Spinal cord (tissue), 9 donors: ENCODE measurements at regions not wholly inside any gene's neighbourhood (a gene's known extent, or its start where the extent isn't known, plus 50 kb on each side); places are given as distances from the start of the nearest gene placed in this dataset.
"Not testable (repeated sequence)": the region's sequence is repeated elsewhere in the genome, so short reads cannot be mapped to it uniquely, and the experiment has no call there.

Source experiments
- DNase-seq, 6 donors: peaks; one replicate each; pipeline versions ENCODE4 v3.0.0 to v3.0.0-alpha.2; 2013 to 2015; ENCODE audit warnings: low spot score in 6 of 6, low read depth in 4 of 6
- H3K27ac ChIP-seq: one replicate; pipeline ENCODE4 v1.5.1; 2013; ENCODE audit warnings: low read depth, low read length, control low read depth
- H3K27me3 ChIP-seq: one replicate; pipeline ENCODE4 v1.6.1; 2013; ENCODE audit warnings: low read length; ENCODE audit not compliant: control insufficient read depth, insufficient read depth
- H3K36me3 ChIP-seq: one replicate; pipeline ENCODE4 v1.6.1; 2013; ENCODE audit warnings: low read length; ENCODE audit not compliant: control insufficient read depth, insufficient read depth
- H3K4me1 ChIP-seq: one replicate; pipeline ENCODE4 v1.6.1; 2013; ENCODE audit warnings: low read length; ENCODE audit not compliant: control insufficient read depth, insufficient read depth
- H3K4me3 ChIP-seq: one replicate; pipeline ENCODE4 v1.5.1; 2013; ENCODE audit warnings: low read depth, low read length, control low read depth
- H3K9me3 ChIP-seq: one replicate; pipeline ENCODE4 v1.6.1; 2013; ENCODE audit warnings: low read length; ENCODE audit not compliant: control insufficient read depth, insufficient read depth
- WGBS: methylation state at CpG from one replicate; pipeline ENCODE4 v1.1.5; 2013; ENCODE audit warnings: missing lambda C conversion rate; ENCODE audit not compliant: insufficient coverage; 5-methylcytosine and 5-hydroxymethylcytosine counted together
- donor health status: healthy.

GRCh38 chr2:139457873-139458272 is 677.7 kb upstream of the NXPH2 start:
- H3K4me1 ChIP-seq, result no peaks in the 10 kb centered on the region
- peak in 2 of 6 donors; percentile 2 to 43 for DNase-seq
- 58% methylated on average over 2 of the region's 5 CpGs for WGBS
- no peaks in the 10 kb centered on the region for H3K27me3 ChIP-seq
- no peaks in the 10 kb centered on the region for H3K36me3 ChIP-seq
- peaks cover 7% of the 10 kb centered on the region for H3K9me3 ChIP-seq
- no peak overlapping the region for H3K27ac ChIP-seq
- no peak overlapping the region for H3K4me3 ChIP-seq

- WGBS, result 86% methylated on average over 1 of the region's 1 CpG
- no peak overlapping the region for H3K4me3 ChIP-seq
- no peak overlapping the region for H3K27ac ChIP-seq
- no peak for DNase-seq
- peaks cover 10% of the 10 kb centered on the region for H3K9me3 ChIP-seq
- no peaks in the 10 kb centered on the region for H3K36me3 ChIP-seq
- H3K4me1 ChIP-seq, result no peaks in the 10 kb centered on the region
- no peaks in the 10 kb centered on the region for H3K27me3 ChIP-seq
Observed at GRCh38 chr2:139454251-139454650, 674.1 kb upstream of the NXPH2 start.

- Histone ChIP-seq H3K9me3 (no peaks in the 10 kb centered on the region), H3K4me3 (no peak overlapping the region), H3K36me3 (no peaks in the 10 kb centered on the region), H3K27me3 (no peaks in the 10 kb centered on the region), H3K27ac (no peak overlapping the region), H3K4me1 (no peaks in the 10 kb centered on the region)
- no peak for DNase-seq
Observed at GRCh38 chr2:139439100-139439499, 658.9 kb upstream of the NXPH2 start.

GRCh38 chr2:139438478-139438877 is 658.3 kb upstream of the NXPH2 start:
- Histone ChIP-seq H3K27me3 (no peaks in the 10 kb centered on the region), H3K9me3 (no peaks in the 10 kb centered on the region), H3K36me3 (no peaks in the 10 kb centered on the region), H3K4me1 (no peaks in the 10 kb centered on the region), H3K27ac (no peak overlapping the region), H3K4me3 (no peak overlapping the region)
- DNase-seq, result no peak
- WGBS, result 29% methylated on average over 1 of the region's 3 CpGs

- no peaks in the 10 kb centered on the region for H3K4me1 ChIP-seq
- no peak overlapping the region for H3K4me3 ChIP-seq
- no peak for DNase-seq
- H3K27me3 ChIP-seq, result no peaks in the 10 kb centered on the region
- no peaks in the 10 kb centered on the region for H3K9me3 ChIP-seq
- H3K36me3 ChIP-seq, result no peaks in the 10 kb centered on the region
- no peak overlapping the region for H3K27ac ChIP-seq
- WGBS, result 67% methylated on average over 3 of the region's 4 CpGs
Observed at GRCh38 chr2:139427164-139427563, 647.0 kb upstream of the NXPH2 start.

DNA sequence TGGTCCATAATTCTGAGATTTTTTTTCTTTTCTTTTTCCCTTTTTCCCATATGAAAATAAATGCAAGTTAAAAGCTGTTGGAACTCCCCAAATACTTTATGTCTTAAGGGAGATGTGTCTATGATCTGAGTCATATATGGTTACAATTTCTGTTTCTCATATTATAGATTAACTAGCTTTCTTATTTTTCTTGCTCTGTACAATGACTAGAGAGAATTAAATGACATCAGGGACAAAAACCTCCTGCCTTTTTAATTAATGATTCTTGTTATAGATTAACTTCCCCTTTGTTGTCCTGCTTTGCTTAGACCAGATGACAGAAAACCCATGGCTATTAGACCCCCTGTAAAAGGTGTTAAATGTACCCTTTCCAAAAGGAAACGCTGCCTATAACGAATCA is 643.9 kb upstream of the NXPH2 start:
- Histone ChIP-seq H3K27me3 (no peaks in the 10 kb centered on the region), H3K4me1 (no peaks in the 10 kb centered on the region), H3K4me3 (no peak overlapping the region), H3K9me3 (no peaks in the 10 kb centered on the region), H3K27ac (no peak overlapping the region), H3K36me3 (no peaks in the 10 kb centered on the region)
- DNase-seq, result no peak
- WGBS, result no CpG with 5 or more reads among the region's 2 CpGs

- WGBS, result 100% methylated on average over 6 of the region's 8 CpGs
- Histone ChIP-seq H3K9me3 (peaks cover 2% of the 10 kb centered on the region), H3K36me3 (no peaks in the 10 kb centered on the region), H3K27me3 (no peaks in the 10 kb centered on the region), H3K4me3 (no peak overlapping the region), H3K4me1 (no peaks in the 10 kb centered on the region), H3K27ac (no peak overlapping the region)
- no peak for DNase-seq
Observed at GRCh38 chr2:139411236-139411635, 631.0 kb upstream of the NXPH2 start.

- H3K36me3 ChIP-seq, H3K27ac ChIP-seq, DNase-seq, H3K9me3 ChIP-seq, H3K27me3 ChIP-seq, H3K4me3 ChIP-seq, H3K4me1 ChIP-seq: not testable (repeated sequence)
- 90% methylated on average over 15 of the region's 15 CpGs for WGBS
Observed at GRCh38 chr2:139410833-139411174, 630.6 kb upstream of the NXPH2 start.

DNA sequence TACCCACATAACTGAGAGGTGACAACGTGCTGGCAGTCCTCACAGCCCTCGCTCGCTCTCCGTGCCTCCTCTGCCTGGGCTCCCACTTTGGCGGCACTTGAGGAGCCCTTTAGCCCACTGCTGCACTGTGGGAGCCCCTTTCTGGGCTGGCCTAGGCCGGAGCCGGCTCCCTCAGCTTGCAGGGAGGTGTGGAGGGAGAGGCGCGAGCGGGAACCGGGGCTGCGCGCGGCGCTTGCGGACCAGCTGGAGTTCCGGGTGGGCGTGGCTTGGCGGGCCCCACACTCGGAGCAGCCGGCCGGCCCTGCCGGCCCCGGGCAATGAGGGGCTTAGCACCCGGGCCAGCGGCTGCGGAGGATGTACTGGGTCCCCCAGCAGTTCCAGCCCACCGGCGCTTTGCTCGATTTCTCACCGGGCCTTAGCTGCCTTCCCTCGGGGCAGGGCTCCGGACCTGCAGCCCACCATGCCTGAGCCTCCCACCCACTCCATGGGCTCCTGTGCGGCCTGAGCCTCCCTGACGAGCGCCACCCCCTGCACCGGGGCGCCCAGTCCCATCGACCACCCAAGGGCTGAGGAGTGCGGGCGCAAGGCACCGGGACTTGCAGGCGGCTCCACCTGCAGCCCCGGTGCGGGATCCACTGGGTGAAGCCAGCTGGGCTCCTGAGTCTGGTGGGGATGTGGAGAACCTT is 630.1 kb upstream of the NXPH2 start:
- not testable (repeated sequence) for H3K9me3 ChIP-seq, H3K27ac ChIP-seq, H3K4me1 ChIP-seq, H3K27me3 ChIP-seq, H3K36me3 ChIP-seq, DNase-seq, H3K4me3 ChIP-seq
- WGBS, result 96% methylated on average over 34 of the region's 45 CpGs

- Histone ChIP-seq H3K4me1 (no peaks in the 10 kb centered on the region), H3K27me3 (no peaks in the 10 kb centered on the region), H3K9me3 (no peaks in the 10 kb centered on the region), H3K4me3 (no peak overlapping the region), H3K36me3 (no peaks in the 10 kb centered on the region), H3K27ac (no peak overlapping the region)
- 89% methylated on average over 3 of the region's 3 CpGs for WGBS
- no peak for DNase-seq
Observed at GRCh38 chr2:139409212-139409611, 629.0 kb upstream of the NXPH2 start.
